HCT116 (cell line): ENCODE measurements at regions not wholly inside any gene's neighbourhood (a gene's known extent, or its start where the extent isn't known, plus 50 kb on each side); places are given as distances from the start of the nearest gene placed in this dataset.

Source experiments
- ATAC-seq: fragments of 200-7000 bp; cut with Tn5 transposase; 2 replicates; pipeline ENCODE4 v1.9.1; 2020; ENCODE audit warnings: mild to moderate bottlenecking, moderate library complexity
- BruUV-seq: library from RNA; stranded (reverse); fragments of 400-500 nt; replicated peaks from 2 replicates; lab custom pipeline; 2021; lab: Mats Ljungman, UMichigan
- CTCF ChIA-PET: fragments of 300-600 bp; sonication (Branson Sonifier 250); formaldehyde crosslinking; loops from one replicate; lab custom pipeline; 2021; ENCODE audit warnings: antibody characterized with exemption; lab: Charles Lee
- POLR2A ChIA-PET: fragments of 300-600, 350-600 bp; sonication (Branson Sonifier 250); formaldehyde crosslinking; loops from one replicate; lab custom pipeline; 2021; ENCODE audit warnings: antibody characterized with exemption; lab: Charles Lee
- RAD21 ChIA-PET, 2 experiments: fragments of 300-600 bp; sonication (Branson Sonifier 250); formaldehyde crosslinking; loops; one replicate each; lab custom pipeline; 2023; ENCODE audit warnings: low total read pairs in 2 of 2; ENCODE audit not compliant: uncharacterized antibody in 2 of 2, unreplicated experiment in 2 of 2, low non-redundant PET in 1 of 2; lab: Charles Lee
- DNase-seq: peaks from one replicate; pipeline ENCODE4 v3.0.0-alpha.2; 2010; ENCODE audit warnings: low read depth, low spot score
- H2AFZ ChIP-seq: fragments of 200-600 bp; shearing (Covaris generic), sonication (generic); 2 replicates; pipeline ENCODE4 v1.6.1; 2017; ENCODE audit warnings: low read depth, mixed run types, mixed read lengths, antibody characterized with exemption, low read length; ENCODE audit not compliant: poor library complexity, severe bottlenecking
- H3K27ac ChIP-seq: 2 replicates; pipeline ENCODE4 v1.5.1; 2012; ENCODE audit warnings: low read depth, low read length
- H3K27me3 ChIP-seq: fragments of 200-600 bp; sonication (generic); 2 replicates; pipeline ENCODE4 v1.6.1; 2016; ENCODE audit warnings: mixed run types, low read length, mixed read lengths; ENCODE audit not compliant: insufficient read depth
- H3K36me3 ChIP-seq, 2 experiments: fragments of 200-500 bp in 1 of 2; fragments of 200-600 bp in 1 of 2; sonication (Bioruptor generic) in 1 of 2; sonication (generic) in 1 of 2; 2 replicates each; pipeline versions ENCODE4 v1.5.1 to v1.6.1; 2014 to 2016; ENCODE audit warnings: low read length in 2 of 2, inconsistent platforms in 1 of 2, mixed read lengths in 1 of 2, mixed run types in 1 of 2; ENCODE audit not compliant: insufficient read depth in 2 of 2, control insufficient read depth in 1 of 2
- H3K4me1 ChIP-seq, 2 experiments: fragments of 200-600 bp in 1 of 2; sonication (generic) in 1 of 2; 2 replicates each; pipeline versions ENCODE4 v1.5.1 to v1.6.1; 2012 to 2017; ENCODE audit warnings: low read length in 2 of 2, inconsistent platforms in 1 of 2, mild to moderate bottlenecking in 1 of 2, mixed read lengths in 1 of 2, mixed run types in 1 of 2, moderate library complexity in 1 of 2; ENCODE audit not compliant: insufficient read depth in 2 of 2, control insufficient read depth in 1 of 2
- H3K4me2 ChIP-seq: fragments of 200-600 bp; sonication (generic); 2 replicates; pipeline ENCODE4 v1.6.1; 2017; ENCODE audit warnings: mixed run types, low read length, mixed read lengths
- H3K4me3 ChIP-seq, 2 experiments: fragments of 200-600 bp in 1 of 2; sonication (generic) in 1 of 2; replicated peaks in 1 of 2; 2 replicates each; pipeline ENCODE4 v1.5.1; 2011 to 2016; ENCODE audit warnings: low read length in 2 of 2, control low read depth in 1 of 2, low read depth in 1 of 2, mild to moderate bottlenecking in 1 of 2, mixed read lengths in 1 of 2, mixed run types in 1 of 2
- H3K79me2 ChIP-seq: fragments of 200-600 bp; sonication (generic); 2 replicates; pipeline ENCODE4 v1.6.1; 2017; ENCODE audit warnings: mild to moderate bottlenecking, mixed run types, low read length, moderate library complexity, mixed read lengths; ENCODE audit not compliant: insufficient read depth
- H3K9ac ChIP-seq: fragments of 200-600 bp; sonication (generic); 2 replicates; pipeline ENCODE4 v1.6.1; 2016; ENCODE audit warnings: low read length, mixed read lengths
- H3K9me2 ChIP-seq: fragments of 200-600 bp; sonication (generic), shearing (Covaris generic); 2 replicates; pipeline ENCODE4 v1.6.1; 2017; ENCODE audit warnings: mixed run types, mild to moderate bottlenecking, moderate library complexity; ENCODE audit not compliant: insufficient read depth
- H3K9me3 ChIP-seq, 2 experiments: fragments of 200-500 bp in 1 of 2; fragments of 200-600 bp in 1 of 2; sonication (Bioruptor generic) in 1 of 2; sonication (generic) in 1 of 2; 2 replicates each; pipeline ENCODE4 v1.6.1; 2014 to 2017; ENCODE audit warnings: low read length in 2 of 2, mixed read lengths in 2 of 2, inconsistent platforms in 1 of 2, low read depth in 1 of 2, mild to moderate bottlenecking in 1 of 2, mixed run types in 1 of 2, moderate library complexity in 1 of 2; ENCODE audit not compliant: control insufficient read depth in 1 of 2, insufficient read depth in 1 of 2
- H4K20me1 ChIP-seq: fragments of 200-600 bp; sonication (generic), shearing (Covaris generic); 2 replicates; pipeline ENCODE4 v1.6.1; 2017; ENCODE audit warnings: mixed run types, mild to moderate bottlenecking, moderate library complexity; ENCODE audit not compliant: insufficient read depth
- CBX3 ChIP-seq: IDR thresholded peaks from 2 replicates; pipeline ENCODE4 v1.6.1; 2012; ENCODE audit warnings: low read depth
- EGR1 ChIP-seq: IDR thresholded peaks from 2 replicates; pipeline ENCODE4 v1.6.1; 2012; ENCODE audit warnings: low read depth
- ELF1 ChIP-seq: IDR thresholded peaks from 2 replicates; pipeline ENCODE4 v1.6.1; 2012; ENCODE audit warnings: low read depth, borderline replicate concordance
- EZH2 ChIP-seq: fragments of 200-600 bp; sonication (generic); IDR thresholded peaks from 2 replicates; pipeline ENCODE4 v1.6.1; 2017; ENCODE audit warnings: antibody characterized with exemption, mixed run types
- EZH2phosphoT487 ChIP-seq: fragments of 200-600 bp; IDR thresholded peaks from 2 replicates; pipeline ENCODE4 v1.6.1; 2018; ENCODE audit warnings: antibody characterized with exemption, borderline replicate concordance
- FOSL1 ChIP-seq: IDR thresholded peaks from 2 replicates; pipeline ENCODE4 v1.6.1; 2012; ENCODE audit warnings: low read depth
- JUND ChIP-seq: IDR thresholded peaks from 2 replicates; pipeline ENCODE4 v1.6.1; 2012
- POLR2AphosphoS5 ChIP-seq: IDR thresholded peaks from 2 replicates; pipeline ENCODE4 v1.6.1; 2011; ENCODE audit warnings: mild to moderate bottlenecking, low read depth, low read length, moderate library complexity
- RAD21 ChIP-seq: IDR thresholded peaks from 2 replicates; pipeline ENCODE4 v1.6.1; 2012; ENCODE audit warnings: low read depth, mild to moderate bottlenecking
- SIN3A ChIP-seq: IDR thresholded peaks from 2 replicates; pipeline ENCODE4 v1.6.1; 2012; ENCODE audit warnings: low read depth
- SP1 ChIP-seq: IDR thresholded peaks from 2 replicates; pipeline ENCODE4 v1.6.1; 2012; ENCODE audit warnings: low read depth
- SRF ChIP-seq: IDR thresholded peaks from 2 replicates; pipeline ENCODE4 v1.6.1; 2012; ENCODE audit warnings: low read depth
- TCF7L2 ChIP-seq: IDR thresholded peaks from 2 replicates; pipeline ENCODE4 v1.7.0; 2011; ENCODE audit warnings: borderline replicate concordance, inconsistent platforms; ENCODE audit not compliant: insufficient read depth, insufficient read length; ENCODE audit errors: extremely low read depth
- ZFX ChIP-seq: fragments of 450-650 bp; IDR thresholded peaks from 2 replicates; pipeline ENCODE4 v1.6.1; 2017
- ZNF274 ChIP-seq: fragments of 200-500 bp; sonication (Bioruptor generic); IDR thresholded peaks from 2 replicates; pipeline ENCODE4 v1.6.1; 2014; ENCODE audit warnings: mild to moderate bottlenecking, low read depth, low read length, inconsistent platforms
- intact Hi-C: fragments of 100-400 bp; cut with micrococcal nuclease; formaldehyde crosslinking; loops from 2 replicates; pipeline ENCODE4 v1.10.0; 2022
- TF ChIP-seq, protein P1 (sequence below), 3 experiments: fragments of 200-600 bp in 1 of 3; sonication (generic) in 1 of 3; IDR thresholded peaks in 2 of 3; conservative IDR thresholded peaks in 1 of 3; 2 replicates each; pipeline ENCODE4 v1.5.1; 2012 to 2017; ENCODE audit warnings: low read depth in 2 of 3, low read length in 2 of 3, antibody characterized with exemption in 1 of 3, borderline replicate concordance in 1 of 3, control low read depth in 1 of 3, mild to moderate bottlenecking in 1 of 3, mixed read lengths in 1 of 3, mixed run types in 1 of 3, moderate library complexity in 1 of 3; ENCODE audit not compliant: insufficient read depth in 1 of 3
- TF ChIP-seq, protein P2 (sequence below): IDR thresholded peaks from 2 replicates; pipeline ENCODE4 v1.6.1; 2012; ENCODE audit warnings: low read depth
- TF ChIP-seq, protein P3 (sequence below): IDR thresholded peaks from 2 replicates; pipeline ENCODE4 v1.6.1; 2011; ENCODE audit warnings: mild to moderate bottlenecking, low read length, moderate library complexity; ENCODE audit not compliant: insufficient replicate concordance; ENCODE audit errors: extremely low read depth
- TF ChIP-seq, protein P4 (sequence below): IDR thresholded peaks from 2 replicates; pipeline ENCODE4 v1.6.1; 2012

DNA sequence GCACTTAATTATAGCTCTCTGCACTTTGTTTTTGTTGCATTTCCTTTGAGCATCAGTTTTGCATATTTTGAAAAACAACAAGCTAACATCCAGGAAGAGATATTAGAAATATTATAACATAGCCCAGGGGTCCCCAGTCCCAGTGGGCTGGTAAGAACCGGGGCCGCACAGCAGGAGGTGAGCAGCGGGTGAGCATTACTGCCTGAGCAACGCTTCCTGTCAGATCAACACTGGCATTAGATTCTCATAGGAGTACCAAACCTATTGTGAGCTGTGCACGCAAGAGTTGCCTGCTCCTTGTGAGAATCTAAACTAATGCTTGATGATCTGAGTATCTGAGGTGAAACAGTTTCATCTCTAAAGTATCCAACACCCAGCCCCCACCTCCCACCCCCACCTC, 675.9 kb upstream of the ZNF608 start:
- H3K9ac ChIP-seq = no peak overlapping the region
- H3K79me2 ChIP-seq = no peaks in the 10 kb centered on the region
- TF ChIP-seq EGR1 = no peak
- TF ChIP-seq FOSL1 = no peak
- TF ChIP-seq EZH2 = no peak
- no peak for TF ChIP-seq JUND
- TF ChIP-seq SRF = no peak
- TF ChIP-seq SIN3A = no peak
- TF ChIP-seq ELF1 = no peak
- TF ChIP-seq, protein P1, sequence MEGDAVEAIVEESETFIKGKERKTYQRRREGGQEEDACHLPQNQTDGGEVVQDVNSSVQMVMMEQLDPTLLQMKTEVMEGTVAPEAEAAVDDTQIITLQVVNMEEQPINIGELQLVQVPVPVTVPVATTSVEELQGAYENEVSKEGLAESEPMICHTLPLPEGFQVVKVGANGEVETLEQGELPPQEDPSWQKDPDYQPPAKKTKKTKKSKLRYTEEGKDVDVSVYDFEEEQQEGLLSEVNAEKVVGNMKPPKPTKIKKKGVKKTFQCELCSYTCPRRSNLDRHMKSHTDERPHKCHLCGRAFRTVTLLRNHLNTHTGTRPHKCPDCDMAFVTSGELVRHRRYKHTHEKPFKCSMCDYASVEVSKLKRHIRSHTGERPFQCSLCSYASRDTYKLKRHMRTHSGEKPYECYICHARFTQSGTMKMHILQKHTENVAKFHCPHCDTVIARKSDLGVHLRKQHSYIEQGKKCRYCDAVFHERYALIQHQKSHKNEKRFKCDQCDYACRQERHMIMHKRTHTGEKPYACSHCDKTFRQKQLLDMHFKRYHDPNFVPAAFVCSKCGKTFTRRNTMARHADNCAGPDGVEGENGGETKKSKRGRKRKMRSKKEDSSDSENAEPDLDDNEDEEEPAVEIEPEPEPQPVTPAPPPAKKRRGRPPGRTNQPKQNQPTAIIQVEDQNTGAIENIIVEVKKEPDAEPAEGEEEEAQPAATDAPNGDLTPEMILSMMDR (IDR thresholded peaks at IDR 0.05 in 2 of 3, conservative IDR thresholded peaks at IDR 0.05 in 1 of 3; ENCODE audit: borderline replicate concordance in 1 of 3, insufficient read depth in 1 of 3, low read depth in 2 of 3, low read length in 2 of 3) = no peak
- no peak for TF ChIP-seq EZH2phosphoT487
- TF ChIP-seq, protein P2, sequence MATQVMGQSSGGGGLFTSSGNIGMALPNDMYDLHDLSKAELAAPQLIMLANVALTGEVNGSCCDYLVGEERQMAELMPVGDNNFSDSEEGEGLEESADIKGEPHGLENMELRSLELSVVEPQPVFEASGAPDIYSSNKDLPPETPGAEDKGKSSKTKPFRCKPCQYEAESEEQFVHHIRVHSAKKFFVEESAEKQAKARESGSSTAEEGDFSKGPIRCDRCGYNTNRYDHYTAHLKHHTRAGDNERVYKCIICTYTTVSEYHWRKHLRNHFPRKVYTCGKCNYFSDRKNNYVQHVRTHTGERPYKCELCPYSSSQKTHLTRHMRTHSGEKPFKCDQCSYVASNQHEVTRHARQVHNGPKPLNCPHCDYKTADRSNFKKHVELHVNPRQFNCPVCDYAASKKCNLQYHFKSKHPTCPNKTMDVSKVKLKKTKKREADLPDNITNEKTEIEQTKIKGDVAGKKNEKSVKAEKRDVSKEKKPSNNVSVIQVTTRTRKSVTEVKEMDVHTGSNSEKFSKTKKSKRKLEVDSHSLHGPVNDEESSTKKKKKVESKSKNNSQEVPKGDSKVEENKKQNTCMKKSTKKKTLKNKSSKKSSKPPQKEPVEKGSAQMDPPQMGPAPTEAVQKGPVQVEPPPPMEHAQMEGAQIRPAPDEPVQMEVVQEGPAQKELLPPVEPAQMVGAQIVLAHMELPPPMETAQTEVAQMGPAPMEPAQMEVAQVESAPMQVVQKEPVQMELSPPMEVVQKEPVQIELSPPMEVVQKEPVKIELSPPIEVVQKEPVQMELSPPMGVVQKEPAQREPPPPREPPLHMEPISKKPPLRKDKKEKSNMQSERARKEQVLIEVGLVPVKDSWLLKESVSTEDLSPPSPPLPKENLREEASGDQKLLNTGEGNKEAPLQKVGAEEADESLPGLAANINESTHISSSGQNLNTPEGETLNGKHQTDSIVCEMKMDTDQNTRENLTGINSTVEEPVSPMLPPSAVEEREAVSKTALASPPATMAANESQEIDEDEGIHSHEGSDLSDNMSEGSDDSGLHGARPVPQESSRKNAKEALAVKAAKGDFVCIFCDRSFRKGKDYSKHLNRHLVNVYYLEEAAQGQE = no peak
- TF ChIP-seq SP1 = no peak
- TF ChIP-seq, protein P3, sequence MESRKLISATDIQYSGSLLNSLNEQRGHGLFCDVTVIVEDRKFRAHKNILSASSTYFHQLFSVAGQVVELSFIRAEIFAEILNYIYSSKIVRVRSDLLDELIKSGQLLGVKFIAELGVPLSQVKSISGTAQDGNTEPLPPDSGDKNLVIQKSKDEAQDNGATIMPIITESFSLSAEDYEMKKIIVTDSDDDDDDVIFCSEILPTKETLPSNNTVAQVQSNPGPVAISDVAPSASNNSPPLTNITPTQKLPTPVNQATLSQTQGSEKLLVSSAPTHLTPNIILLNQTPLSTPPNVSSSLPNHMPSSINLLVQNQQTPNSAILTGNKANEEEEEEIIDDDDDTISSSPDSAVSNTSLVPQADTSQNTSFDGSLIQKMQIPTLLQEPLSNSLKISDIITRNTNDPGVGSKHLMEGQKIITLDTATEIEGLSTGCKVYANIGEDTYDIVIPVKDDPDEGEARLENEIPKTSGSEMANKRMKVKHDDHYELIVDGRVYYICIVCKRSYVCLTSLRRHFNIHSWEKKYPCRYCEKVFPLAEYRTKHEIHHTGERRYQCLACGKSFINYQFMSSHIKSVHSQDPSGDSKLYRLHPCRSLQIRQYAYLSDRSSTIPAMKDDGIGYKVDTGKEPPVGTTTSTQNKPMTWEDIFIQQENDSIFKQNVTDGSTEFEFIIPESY = no peak
- no peak for TF ChIP-seq POLR2AphosphoS5
- no peak for TF ChIP-seq ZFX
- TF ChIP-seq RAD21 = no peak
- TF ChIP-seq, protein P4, sequence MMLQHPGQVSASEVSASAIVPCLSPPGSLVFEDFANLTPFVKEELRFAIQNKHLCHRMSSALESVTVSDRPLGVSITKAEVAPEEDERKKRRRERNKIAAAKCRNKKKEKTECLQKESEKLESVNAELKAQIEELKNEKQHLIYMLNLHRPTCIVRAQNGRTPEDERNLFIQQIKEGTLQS = no peak
- TF ChIP-seq TCF7L2 = no peak
- no peak for TF ChIP-seq CBX3
- no peak for TF ChIP-seq ZNF274
- intact Hi-C loops = no loop called here
- no peaks in the 10 kb centered on the region for H3K9me2 ChIP-seq
- ATAC-seq (no peak), DNase-seq (no peak)
- H3K27ac ChIP-seq = no peak overlapping the region
- H3K4me3 ChIP-seq = no peak overlapping the region
- no peaks in the 10 kb centered on the region for H3K9me3 ChIP-seq
- CTCF ChIA-PET = no interaction called here
- H4K20me1 ChIP-seq = no peaks in the 10 kb centered on the region; the same call in 1 of the 2 replicates
- no peaks in the 10 kb centered on the region for H3K36me3 ChIP-seq
- H3K27me3 ChIP-seq = no peaks in the 10 kb centered on the region
- no peaks in the 10 kb centered on the region for H3K4me1 ChIP-seq
- RAD21 ChIA-PET = no interaction called here
- no peak overlapping the region for H3K4me2 ChIP-seq
- no TSS peak for BruUV-seq
- H2AFZ ChIP-seq = no peak overlapping the region
- POLR2A ChIA-PET = no interaction called here
